Loucy (cell line): ENCODE measurements at regions not wholly inside any gene's neighbourhood (a gene's known extent, or its start where the extent isn't known, plus 50 kb on each side); places are given as distances from the start of the nearest gene placed in this dataset.

Source experiments
- CTCF ChIP-seq: fragments of 200-600 bp; sonication (generic); conservative IDR thresholded peaks from 2 replicates; pipeline ENCODE4 v1.5.1; 2014; ENCODE audit warnings: mild to moderate bottlenecking, antibody characterized with exemption, low read length
- EZH2phosphoT487 ChIP-seq: fragments of 200-600 bp; IDR thresholded peaks from 2 replicates; pipeline ENCODE4 v1.6.1; 2018; ENCODE audit warnings: antibody characterized with exemption, mild to moderate bottlenecking, moderate library complexity, borderline replicate concordance

DNA sequence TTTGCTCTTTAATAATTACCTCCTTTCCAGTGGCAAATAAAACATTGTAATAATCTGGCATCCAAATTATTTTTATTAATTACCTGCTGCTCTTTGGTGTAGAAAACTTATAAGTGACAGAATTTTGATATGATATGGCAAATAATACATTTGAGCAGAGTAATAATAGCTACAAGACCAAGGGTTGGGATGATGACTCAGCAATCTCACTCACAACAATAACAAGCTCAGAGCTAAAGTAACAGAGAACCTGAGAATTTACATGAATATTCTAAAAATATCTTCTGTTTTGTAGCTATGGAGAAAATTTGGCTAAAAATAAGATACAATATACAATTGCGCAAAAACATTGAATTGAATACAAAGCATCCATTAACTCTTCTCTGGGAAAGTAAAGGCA lies 480.8 kb upstream of the COBL start:
- TF ChIP-seq CTCF (no peak), EZH2phosphoT487 (no peak)
